ENCODE measurements at regions not wholly inside any gene's neighbourhood (a gene's known extent, or its start where the extent isn't known, plus 50 kb on each side); places are given as distances from the start of the nearest gene placed in this dataset.

GRCh38 chr2:128457716-128458115 is 139.0 kb upstream of the HS6ST1 start:
- TF ChIP-seq ZNF274 (IDR thresholded peaks at IDR 0.05; ENCODE audit: low read depth, low read length): no peak
- no peak overlapping the region for H3K4me3 ChIP-seq (ENCODE audit: low read length)

GRCh38 chr2:128458505-128458904 is 139.8 kb upstream of the HS6ST1 start:
- no peak for TF ChIP-seq ZNF274 (IDR thresholded peaks at IDR 0.05; ENCODE audit: low read depth, low read length)
- H3K4me3 ChIP-seq (ENCODE audit: low read length): no peak overlapping the region

- TF ChIP-seq ZNF274 (IDR thresholded peaks at IDR 0.05; ENCODE audit: low read depth, low read length): no peak
- no peak overlapping the region for H3K4me3 ChIP-seq (ENCODE audit: low read length)
These were observed 145.8 kb upstream of the HS6ST1 start for GRCh38 chr2:128464456-128464855.

GRCh38 chr2:128465246-128466170 is 146.8 kb upstream of the HS6ST1 start:
- no peak overlapping the region for H3K4me3 ChIP-seq (ENCODE audit: low read length)
- TF ChIP-seq ZNF274 (IDR thresholded peaks at IDR 0.05; ENCODE audit: low read depth, low read length): no peak

GRCh38 chr2:128466376-128466775 is 147.7 kb upstream of the HS6ST1 start:
- no peak for TF ChIP-seq ZNF274 (IDR thresholded peaks at IDR 0.05; ENCODE audit: low read depth, low read length)
- H3K4me3 ChIP-seq (ENCODE audit: low read length): no peak overlapping the region

- H3K4me3 ChIP-seq (ENCODE audit: low read length): no peak overlapping the region
- TF ChIP-seq ZNF274 (IDR thresholded peaks at IDR 0.05; ENCODE audit: low read depth, low read length): no peak
These were observed 148.1 kb upstream of the HS6ST1 start for GRCh38 chr2:128466776-128467175.

GRCh38 chr2:128467321-128467969 is 148.8 kb upstream of the HS6ST1 start:
- no peak overlapping the region for H3K4me3 ChIP-seq (ENCODE audit: low read length)
- TF ChIP-seq ZNF274 (IDR thresholded peaks at IDR 0.05; ENCODE audit: low read depth, low read length): no peak

GRCh38 chr2:128468186-128468920 is 149.7 kb upstream of the HS6ST1 start:
- H3K4me3 ChIP-seq (ENCODE audit: low read length): no peak overlapping the region
- no peak for TF ChIP-seq ZNF274 (IDR thresholded peaks at IDR 0.05; ENCODE audit: low read depth, low read length)

- TF ChIP-seq ZNF274 (IDR thresholded peaks at IDR 0.05; ENCODE audit: low read depth, low read length): no peak
- H3K4me3 ChIP-seq (ENCODE audit: low read length): no peak overlapping the region
These were observed 150.5 kb upstream of the HS6ST1 start for GRCh38 chr2:128469203-128469602.

- TF ChIP-seq ZNF274 (IDR thresholded peaks at IDR 0.05; ENCODE audit: low read depth, low read length): no peak
- H3K4me3 ChIP-seq (ENCODE audit: low read length): no peak overlapping the region
These were observed 151.2 kb upstream of the HS6ST1 start for GRCh38 chr2:128469875-128470274.

GRCh38 chr2:128472789-128473174 is 154.1 kb upstream of the HS6ST1 start:
- no peak overlapping the region for H3K4me3 ChIP-seq (ENCODE audit: low read length)
- no peak for TF ChIP-seq ZNF274 (IDR thresholded peaks at IDR 0.05; ENCODE audit: low read depth, low read length)

GRCh38 chr2:128473175-128474035 is 154.7 kb upstream of the HS6ST1 start:
- no peak for TF ChIP-seq ZNF274 (IDR thresholded peaks at IDR 0.05; ENCODE audit: low read depth, low read length)
- no peak overlapping the region for H3K4me3 ChIP-seq (ENCODE audit: low read length)

GRCh38 chr2:128474036-128474955 is 155.6 kb upstream of the HS6ST1 start:
- no peak overlapping the region for H3K4me3 ChIP-seq (ENCODE audit: low read length)
- no peak for TF ChIP-seq ZNF274 (IDR thresholded peaks at IDR 0.05; ENCODE audit: low read depth, low read length)

Measured in GM08714 (cell line).